KOPT-K1 (cell line): ENCODE measurements at regions not wholly inside any gene's neighbourhood (a gene's known extent, or its start where the extent isn't known, plus 50 kb on each side); places are given as distances from the start of the nearest gene placed in this dataset.

Source experiments
- H3K27ac ChIP-seq: fragments of 200-600 bp; sonication (generic); 2 replicates; pipeline ENCODE4 v1.5.1; 2016; ENCODE audit warnings: antibody characterized with exemption, mild to moderate bottlenecking, low read depth, low read length; ENCODE audit not compliant: poor library complexity, severe bottlenecking
- H3K36me3 ChIP-seq: fragments of 200-600 bp; sonication (generic); 2 replicates; pipeline ENCODE4 v1.5.1; 2017; ENCODE audit warnings: antibody characterized with exemption, mild to moderate bottlenecking, low read length, moderate library complexity; ENCODE audit not compliant: insufficient read depth
- H3K9me3 ChIP-seq: fragments of 200-600 bp; sonication (generic); 2 replicates; pipeline ENCODE4 v1.5.1; 2017; ENCODE audit warnings: antibody characterized with exemption, low read length, mild to moderate bottlenecking; ENCODE audit not compliant: insufficient read depth, poor library complexity, severe bottlenecking

GRCh38 chr3:117541721-117542120 lies 832.1 kb downstream of the TUSC7 start:
- Histone ChIP-seq H3K9me3 (peaks cover 5% of the 10 kb centered on the region), H3K36me3 (no peaks in the 10 kb centered on the region), H3K27ac (no peak overlapping the region)

GRCh38 chr3:117543521-117543920 lies 833.9 kb downstream of the TUSC7 start:
- H3K9me3 ChIP-seq = no peaks in the 10 kb centered on the region
- no peaks in the 10 kb centered on the region for H3K36me3 ChIP-seq
- H3K27ac ChIP-seq = no peak overlapping the region

GRCh38 chr3:117545484-117545883 lies 835.9 kb downstream of the TUSC7 start:
- Histone ChIP-seq H3K9me3 (no peaks in the 10 kb centered on the region), H3K27ac (no peak overlapping the region), H3K36me3 (no peaks in the 10 kb centered on the region)

GRCh38 chr3:117547956-117548550 lies 838.5 kb downstream of the TUSC7 start:
- no peaks in the 10 kb centered on the region for H3K9me3 ChIP-seq
- no peak overlapping the region for H3K27ac ChIP-seq
- no peaks in the 10 kb centered on the region for H3K36me3 ChIP-seq

GRCh38 chr3:117548600-117548999 lies 839.0 kb downstream of the TUSC7 start:
- Histone ChIP-seq H3K9me3 (no peaks in the 10 kb centered on the region), H3K27ac (no peak overlapping the region), H3K36me3 (no peaks in the 10 kb centered on the region)

- Histone ChIP-seq H3K27ac (no peak overlapping the region), H3K36me3 (no peaks in the 10 kb centered on the region), H3K9me3 (no peaks in the 10 kb centered on the region)
These were observed 840.1 kb downstream of the TUSC7 start for GRCh38 chr3:117549716-117550115.

- Histone ChIP-seq H3K9me3 (no peaks in the 10 kb centered on the region), H3K36me3 (no peaks in the 10 kb centered on the region), H3K27ac (no peak overlapping the region)
These were observed 841.2 kb downstream of the TUSC7 start for GRCh38 chr3:117550766-117551165.

- no peak overlapping the region for H3K27ac ChIP-seq
- H3K9me3 ChIP-seq = no peaks in the 10 kb centered on the region
- H3K36me3 ChIP-seq = no peaks in the 10 kb centered on the region
These were observed 843.9 kb downstream of the TUSC7 start for GRCh38 chr3:117553461-117553860.

- Histone ChIP-seq H3K27ac (no peak overlapping the region), H3K9me3 (no peaks in the 10 kb centered on the region), H3K36me3 (no peaks in the 10 kb centered on the region)
These were observed 847.2 kb downstream of the TUSC7 start for GRCh38 chr3:117556646-117557407.

GRCh38 chr3:117557464-117558090 lies 848.0 kb downstream of the TUSC7 start:
- H3K27ac ChIP-seq = no peak overlapping the region
- H3K9me3 ChIP-seq = no peaks in the 10 kb centered on the region
- H3K36me3 ChIP-seq = no peaks in the 10 kb centered on the region

GRCh38 chr3:117558681-117559080 lies 849.1 kb downstream of the TUSC7 start:
- H3K9me3 ChIP-seq = no peaks in the 10 kb centered on the region
- H3K36me3 ChIP-seq = no peaks in the 10 kb centered on the region
- H3K27ac ChIP-seq = no peak overlapping the region

GRCh38 chr3:117562000-117562399 lies 852.4 kb downstream of the TUSC7 start:
- Histone ChIP-seq H3K36me3 (no peaks in the 10 kb centered on the region), H3K9me3 (no peaks in the 10 kb centered on the region), H3K27ac (no peak overlapping the region)

- Histone ChIP-seq H3K27ac (no peak overlapping the region), H3K36me3 (no peaks in the 10 kb centered on the region), H3K9me3 (no peaks in the 10 kb centered on the region)
These were observed 853.5 kb downstream of the TUSC7 start for GRCh38 chr3:117563063-117563462.

GRCh38 chr3:117565777-117566176 lies 856.2 kb downstream of the TUSC7 start:
- Histone ChIP-seq H3K9me3 (no peaks in the 10 kb centered on the region), H3K27ac (no peak overlapping the region), H3K36me3 (no peaks in the 10 kb centered on the region)

- H3K36me3 ChIP-seq = no peaks in the 10 kb centered on the region
- H3K9me3 ChIP-seq = no peaks in the 10 kb centered on the region
- no peak overlapping the region for H3K27ac ChIP-seq
These were observed 857.3 kb downstream of the TUSC7 start for GRCh38 chr3:117566926-117567325.

GRCh38 chr3:117567382-117567781 lies 857.8 kb downstream of the TUSC7 start:
- no peak overlapping the region for H3K27ac ChIP-seq
- H3K36me3 ChIP-seq = no peaks in the 10 kb centered on the region
- H3K9me3 ChIP-seq = no peaks in the 10 kb centered on the region
